A549 (cell line): ENCODE measurements at regions not wholly inside any gene's neighbourhood (a gene's known extent, or its start where the extent isn't known, plus 50 kb on each side); places are given as distances from the start of the nearest gene placed in this dataset.

Experiments
- JUN ChIP-seq, 2 experiments: fragments of >200 bp; sonication (Bioruptor Twin); formaldehyde crosslinking; IDR thresholded peaks; 2 replicates in 1 of 2; 3 replicates in 1 of 2; pipeline ENCODE4 v1.6.1; 2016 to 2017
- POLR2A ChIP-seq: IDR thresholded peaks from 2 replicates; pipeline ENCODE4 v1.6.1; 2012; ENCODE audit warnings: mild to moderate bottlenecking, low read length
- TF ChIP-seq, protein P1 (sequence below): fragments of >200 bp; sonication (Bioruptor Twin); formaldehyde crosslinking; IDR thresholded peaks from 3 replicates; pipeline ENCODE4 v1.5.1; 2016

DNA sequence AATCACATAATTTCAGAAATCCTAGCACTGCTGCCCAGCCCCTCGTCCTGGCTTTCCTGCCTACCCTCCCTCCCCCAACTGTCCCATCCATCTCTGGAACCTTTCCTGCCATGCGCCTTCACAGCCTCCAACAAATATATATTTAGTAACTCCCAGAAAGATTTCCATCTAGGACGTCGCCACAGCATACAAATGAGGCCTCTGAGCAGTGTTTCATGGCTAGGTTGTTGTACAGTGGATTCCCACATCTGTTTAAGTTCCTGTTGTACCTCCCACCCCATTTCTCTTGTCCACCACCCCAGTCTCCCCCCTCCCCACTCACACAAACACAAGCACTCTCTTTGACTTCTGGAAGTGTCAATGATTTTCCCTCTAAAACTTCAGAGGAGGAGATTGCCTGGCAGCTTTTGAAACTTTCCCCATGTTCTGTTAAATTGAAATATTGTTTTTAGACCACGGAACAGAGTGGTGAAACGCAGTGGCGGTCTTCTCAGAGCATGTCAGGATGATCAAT lies 280.3 kb upstream of the RORA start:
- TF ChIP-seq, protein P1, sequence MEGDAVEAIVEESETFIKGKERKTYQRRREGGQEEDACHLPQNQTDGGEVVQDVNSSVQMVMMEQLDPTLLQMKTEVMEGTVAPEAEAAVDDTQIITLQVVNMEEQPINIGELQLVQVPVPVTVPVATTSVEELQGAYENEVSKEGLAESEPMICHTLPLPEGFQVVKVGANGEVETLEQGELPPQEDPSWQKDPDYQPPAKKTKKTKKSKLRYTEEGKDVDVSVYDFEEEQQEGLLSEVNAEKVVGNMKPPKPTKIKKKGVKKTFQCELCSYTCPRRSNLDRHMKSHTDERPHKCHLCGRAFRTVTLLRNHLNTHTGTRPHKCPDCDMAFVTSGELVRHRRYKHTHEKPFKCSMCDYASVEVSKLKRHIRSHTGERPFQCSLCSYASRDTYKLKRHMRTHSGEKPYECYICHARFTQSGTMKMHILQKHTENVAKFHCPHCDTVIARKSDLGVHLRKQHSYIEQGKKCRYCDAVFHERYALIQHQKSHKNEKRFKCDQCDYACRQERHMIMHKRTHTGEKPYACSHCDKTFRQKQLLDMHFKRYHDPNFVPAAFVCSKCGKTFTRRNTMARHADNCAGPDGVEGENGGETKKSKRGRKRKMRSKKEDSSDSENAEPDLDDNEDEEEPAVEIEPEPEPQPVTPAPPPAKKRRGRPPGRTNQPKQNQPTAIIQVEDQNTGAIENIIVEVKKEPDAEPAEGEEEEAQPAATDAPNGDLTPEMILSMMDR: no peak
- TF ChIP-seq POLR2A (no peak), JUN (IDR thresholded peaks at IDR 0.05) (no peak)
